DOHH2 (cell line): ENCODE measurements at regions not wholly inside any gene's neighbourhood (a gene's known extent, or its start where the extent isn't known, plus 50 kb on each side); places are given as distances from the start of the nearest gene placed in this dataset.

Experiments used
- EZH2phosphoT487 ChIP-seq: fragments of 200-600 bp; sonication (generic); IDR thresholded peaks from 2 replicates; pipeline ENCODE4 v1.6.1; 2017; ENCODE audit warnings: borderline replicate concordance, mild to moderate bottlenecking, antibody characterized with exemption, low read length, moderate library complexity, mixed read lengths
- TF ChIP-seq, protein P1 (sequence below): fragments of 200-600 bp; sonication (generic); IDR thresholded peaks from one replicate; pipeline ENCODE4 v1.5.1; 2014; ENCODE audit warnings: antibody characterized with exemption, mild to moderate bottlenecking, low read depth, low read length; ENCODE audit not compliant: poor library complexity, severe bottlenecking

DNA sequence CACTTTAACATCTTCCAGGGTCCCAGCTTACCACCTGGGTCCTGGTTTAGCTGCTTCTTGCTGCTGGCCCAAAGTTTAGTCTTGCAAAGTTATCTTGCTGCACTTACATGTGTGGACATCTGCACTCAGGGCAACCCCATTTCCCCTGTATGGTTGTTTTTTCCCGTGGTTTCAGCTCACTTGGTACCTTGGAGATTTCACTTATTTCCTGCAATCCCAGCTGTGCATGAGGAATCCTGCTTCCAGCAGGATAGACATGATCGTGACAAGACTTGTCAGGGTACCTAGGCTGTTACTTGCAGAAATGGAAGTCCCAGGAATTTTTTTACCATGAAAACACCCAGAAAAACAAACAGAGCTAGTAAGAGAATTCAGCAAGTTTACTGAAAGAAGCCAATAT is 95.9 kb upstream of the LEP start:
- TF ChIP-seq, protein P1, sequence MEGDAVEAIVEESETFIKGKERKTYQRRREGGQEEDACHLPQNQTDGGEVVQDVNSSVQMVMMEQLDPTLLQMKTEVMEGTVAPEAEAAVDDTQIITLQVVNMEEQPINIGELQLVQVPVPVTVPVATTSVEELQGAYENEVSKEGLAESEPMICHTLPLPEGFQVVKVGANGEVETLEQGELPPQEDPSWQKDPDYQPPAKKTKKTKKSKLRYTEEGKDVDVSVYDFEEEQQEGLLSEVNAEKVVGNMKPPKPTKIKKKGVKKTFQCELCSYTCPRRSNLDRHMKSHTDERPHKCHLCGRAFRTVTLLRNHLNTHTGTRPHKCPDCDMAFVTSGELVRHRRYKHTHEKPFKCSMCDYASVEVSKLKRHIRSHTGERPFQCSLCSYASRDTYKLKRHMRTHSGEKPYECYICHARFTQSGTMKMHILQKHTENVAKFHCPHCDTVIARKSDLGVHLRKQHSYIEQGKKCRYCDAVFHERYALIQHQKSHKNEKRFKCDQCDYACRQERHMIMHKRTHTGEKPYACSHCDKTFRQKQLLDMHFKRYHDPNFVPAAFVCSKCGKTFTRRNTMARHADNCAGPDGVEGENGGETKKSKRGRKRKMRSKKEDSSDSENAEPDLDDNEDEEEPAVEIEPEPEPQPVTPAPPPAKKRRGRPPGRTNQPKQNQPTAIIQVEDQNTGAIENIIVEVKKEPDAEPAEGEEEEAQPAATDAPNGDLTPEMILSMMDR: no peak
- TF ChIP-seq EZH2phosphoT487: no peak
